ENCODE measurements at regions not wholly inside any gene's neighbourhood (a gene's known extent, or its start where the extent isn't known, plus 50 kb on each side); places are given as distances from the start of the nearest gene placed in this dataset.

GRCh38 chr7:109456116-109456515 is 886.4 kb downstream of the DNAJB9 start:
- TF ChIP-seq, protein P1, sequence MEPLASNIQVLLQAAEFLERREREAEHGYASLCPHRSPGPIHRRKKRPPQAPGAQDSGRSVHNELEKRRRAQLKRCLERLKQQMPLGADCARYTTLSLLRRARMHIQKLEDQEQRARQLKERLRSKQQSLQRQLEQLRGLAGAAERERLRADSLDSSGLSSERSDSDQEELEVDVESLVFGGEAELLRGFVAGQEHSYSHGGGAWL (CRISPR knock-in tag; IDR thresholded peaks at IDR 0.05) = no peak
- TF ChIP-seq NFKBIZ (CRISPR knock-in tag; IDR thresholded peaks at IDR 0.05) (no peak), AGO1 (IDR thresholded peaks at IDR 0.05; ENCODE audit: low read depth, low read length, poor library complexity, severe bottlenecking) (no peak), ZBTB3 (CRISPR knock-in tag; IDR thresholded peaks at IDR 0.05; ENCODE audit: borderline replicate concordance, low read depth) (no peak), FOXC1 (CRISPR knock-in tag; IDR thresholded peaks at IDR 0.05; ENCODE audit: borderline replicate concordance) (no peak), SIN3B (IDR thresholded peaks at IDR 0.05; ENCODE audit: low read length) (no peak), RBFOX2 (IDR thresholded peaks at IDR 0.05; ENCODE audit: low read depth, low read length) (no peak), ERF (CRISPR knock-in tag; IDR thresholded peaks at IDR 0.05) (no peak), HNRNPLL (IDR thresholded peaks at IDR 0.05; ENCODE audit: low read depth, low read length, poor library complexity, severe bottlenecking) (no peak), MEIS2 (CRISPR knock-in tag; IDR thresholded peaks at IDR 0.05) (no peak), TOPORS (CRISPR knock-in tag; IDR thresholded peaks at IDR 0.05) (no peak), ZFP1 (CRISPR knock-in tag; IDR thresholded peaks at IDR 0.05) (no peak), ZNF605 (CRISPR knock-in tag; IDR thresholded peaks at IDR 0.05) (no peak), MED13 (CRISPR knock-in tag; IDR thresholded peaks at IDR 0.05) (no peak), HIVEP1 (CRISPR knock-in tag; IDR thresholded peaks at IDR 0.05) (no peak), ZNF496 (CRISPR knock-in tag; IDR thresholded peaks at IDR 0.05; ENCODE audit: insufficient replicate concordance) (no peak), MNT (IDR thresholded peaks at IDR 0.05) (no peak)
- TF ChIP-seq, protein P2, sequence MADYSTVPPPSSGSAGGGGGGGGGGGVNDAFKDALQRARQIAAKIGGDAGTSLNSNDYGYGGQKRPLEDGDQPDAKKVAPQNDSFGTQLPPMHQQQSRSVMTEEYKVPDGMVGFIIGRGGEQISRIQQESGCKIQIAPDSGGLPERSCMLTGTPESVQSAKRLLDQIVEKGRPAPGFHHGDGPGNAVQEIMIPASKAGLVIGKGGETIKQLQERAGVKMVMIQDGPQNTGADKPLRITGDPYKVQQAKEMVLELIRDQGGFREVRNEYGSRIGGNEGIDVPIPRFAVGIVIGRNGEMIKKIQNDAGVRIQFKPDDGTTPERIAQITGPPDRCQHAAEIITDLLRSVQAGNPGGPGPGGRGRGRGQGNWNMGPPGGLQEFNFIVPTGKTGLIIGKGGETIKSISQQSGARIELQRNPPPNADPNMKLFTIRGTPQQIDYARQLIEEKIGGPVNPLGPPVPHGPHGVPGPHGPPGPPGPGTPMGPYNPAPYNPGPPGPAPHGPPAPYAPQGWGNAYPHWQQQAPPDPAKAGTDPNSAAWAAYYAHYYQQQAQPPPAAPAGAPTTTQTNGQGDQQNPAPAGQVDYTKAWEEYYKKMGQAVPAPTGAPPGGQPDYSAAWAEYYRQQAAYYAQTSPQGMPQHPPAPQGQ (CRISPR knock-in tag; IDR thresholded peaks at IDR 0.05; ENCODE audit: borderline replicate concordance) = no peak
- no peaks in the 10 kb centered on the region for H3K36me3 ChIP-seq (replicated peaks in 1 of 2; ENCODE audit: control insufficient read depth in 1 of 2, insufficient read depth in 2 of 2, low read length in 2 of 2)
- in situ Hi-C loops (cut with HindIII; ENCODE audit: extremely low pct_ligation_motif_present, low pct_unique_long_range_greater_than_20kb) = no loop called here
- H3K9me3 ChIP-seq (ENCODE audit: low read length) = no peaks in the 10 kb centered on the region
- no peaks in the 10 kb centered on the region for H3K27me3 ChIP-seq (ENCODE audit: control insufficient read depth in 1 of 2, insufficient read depth in 2 of 2, low read length in 2 of 2)
- no peak overlapping the region for H2AFZ ChIP-seq (ENCODE audit: low read length)
- no peak overlapping the region for H3K27ac ChIP-seq (ENCODE audit: extremely low read length, insufficient read depth, low read length)
- DNase-seq (ENCODE audit: low spot score) = no peak
- peak; percentile 39; the same call in 1 of the 3 replicates for ATAC-seq
- 0% methylated on average over 2 of the region's 3 CpGs for WGBS (ENCODE audit: low lambda C conversion rate)
- H3K4me1 ChIP-seq (ENCODE audit: insufficient read depth, low read length) = no peaks in the 10 kb centered on the region
- POLR2A ChIA-PET = no interaction called here
- intact Hi-C loops (cut with micrococcal nuclease; ENCODE audit: unreplicated experiment) = no loop called here
- H4K20me1 ChIP-seq (ENCODE audit: insufficient read depth, low read length) = no peaks in the 10 kb centered on the region
- no peak overlapping the region for H3K4me2 ChIP-seq (ENCODE audit: low read depth, low read length)
- H3K4me3 ChIP-seq (replicated peaks in 1 of 3; ENCODE audit: insufficient read depth in 1 of 3, low read depth in 2 of 3, low read length in 3 of 3) = no peak overlapping the region
- BruUV-seq (replicated peaks) = no TSS peak
- no peak overlapping the region for H3K9ac ChIP-seq (ENCODE audit: insufficient read depth, low read depth, low read length)
- CTCF ChIA-PET (ENCODE audit: low intra/inter-chr PET ratio, low total read pairs) = no interaction called here
- no peaks in the 10 kb centered on the region for H3K79me2 ChIP-seq (ENCODE audit: insufficient read depth, low read length)
- no peak for FAIRE-seq
